AG09319 (cell line): ENCODE measurements at regions not wholly inside any gene's neighbourhood (a gene's known extent, or its start where the extent isn't known, plus 50 kb on each side); places are given as distances from the start of the nearest gene placed in this dataset.
"Not testable (repeated sequence)": the region's sequence is repeated elsewhere in the genome, so short reads cannot be mapped to it uniquely, and the experiment has no call there.

ENCODE experiments used
- DNase-seq: peaks from one replicate; pipeline ENCODE4 v3.0.0-alpha.2; 2010; ENCODE audit warnings: low read depth; ENCODE audit errors: extremely low read depth
- TF ChIP-seq, protein P1 (sequence below): IDR thresholded peaks from 2 replicates; pipeline ENCODE4 v1.5.1; 2011; ENCODE audit warnings: low read depth, mild to moderate bottlenecking, inconsistent platforms, low read length, moderate library complexity

DNA sequence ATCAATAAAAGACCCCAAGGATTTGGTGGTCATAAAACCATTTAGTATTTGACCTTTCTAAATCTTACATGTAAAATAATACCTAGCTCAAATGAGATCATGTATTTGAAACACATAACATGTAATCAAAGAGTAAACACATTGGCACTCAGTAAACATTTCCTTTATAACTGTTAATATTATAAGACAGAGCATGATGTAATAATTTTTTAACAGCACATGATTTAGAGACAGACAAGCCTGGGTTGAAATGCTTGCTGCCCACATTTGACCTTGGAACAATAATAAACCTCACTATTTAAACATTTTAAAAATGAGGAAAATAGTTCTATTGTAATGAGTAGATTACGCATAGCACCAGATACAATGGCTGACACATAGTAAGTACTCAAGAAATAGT is 105.2 kb upstream of the GPR141 start:
- DNase-seq = no peak
- TF ChIP-seq, protein P1, sequence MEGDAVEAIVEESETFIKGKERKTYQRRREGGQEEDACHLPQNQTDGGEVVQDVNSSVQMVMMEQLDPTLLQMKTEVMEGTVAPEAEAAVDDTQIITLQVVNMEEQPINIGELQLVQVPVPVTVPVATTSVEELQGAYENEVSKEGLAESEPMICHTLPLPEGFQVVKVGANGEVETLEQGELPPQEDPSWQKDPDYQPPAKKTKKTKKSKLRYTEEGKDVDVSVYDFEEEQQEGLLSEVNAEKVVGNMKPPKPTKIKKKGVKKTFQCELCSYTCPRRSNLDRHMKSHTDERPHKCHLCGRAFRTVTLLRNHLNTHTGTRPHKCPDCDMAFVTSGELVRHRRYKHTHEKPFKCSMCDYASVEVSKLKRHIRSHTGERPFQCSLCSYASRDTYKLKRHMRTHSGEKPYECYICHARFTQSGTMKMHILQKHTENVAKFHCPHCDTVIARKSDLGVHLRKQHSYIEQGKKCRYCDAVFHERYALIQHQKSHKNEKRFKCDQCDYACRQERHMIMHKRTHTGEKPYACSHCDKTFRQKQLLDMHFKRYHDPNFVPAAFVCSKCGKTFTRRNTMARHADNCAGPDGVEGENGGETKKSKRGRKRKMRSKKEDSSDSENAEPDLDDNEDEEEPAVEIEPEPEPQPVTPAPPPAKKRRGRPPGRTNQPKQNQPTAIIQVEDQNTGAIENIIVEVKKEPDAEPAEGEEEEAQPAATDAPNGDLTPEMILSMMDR = no peak

DNA sequence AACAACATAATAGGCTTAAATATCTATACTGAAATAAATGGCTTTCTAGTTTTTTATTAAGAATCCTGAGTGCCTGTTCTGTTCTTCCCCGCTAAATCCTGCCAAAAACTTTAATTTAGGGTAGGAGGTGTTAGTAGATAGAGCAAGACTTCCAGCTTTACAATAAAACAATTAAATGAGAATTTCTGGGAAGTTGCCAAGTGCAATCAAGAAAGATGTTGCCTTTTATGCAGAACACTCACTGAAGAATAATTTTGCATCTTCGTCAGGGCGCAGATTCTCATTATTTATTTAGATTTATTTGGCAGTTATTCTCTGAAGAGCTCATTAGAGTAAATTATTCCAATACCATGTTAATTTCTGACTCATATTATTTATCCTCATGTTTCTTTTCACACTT is 103.2 kb upstream of the GPR141 start:
- no peak for DNase-seq
- TF ChIP-seq, protein P1 = no peak

DNA sequence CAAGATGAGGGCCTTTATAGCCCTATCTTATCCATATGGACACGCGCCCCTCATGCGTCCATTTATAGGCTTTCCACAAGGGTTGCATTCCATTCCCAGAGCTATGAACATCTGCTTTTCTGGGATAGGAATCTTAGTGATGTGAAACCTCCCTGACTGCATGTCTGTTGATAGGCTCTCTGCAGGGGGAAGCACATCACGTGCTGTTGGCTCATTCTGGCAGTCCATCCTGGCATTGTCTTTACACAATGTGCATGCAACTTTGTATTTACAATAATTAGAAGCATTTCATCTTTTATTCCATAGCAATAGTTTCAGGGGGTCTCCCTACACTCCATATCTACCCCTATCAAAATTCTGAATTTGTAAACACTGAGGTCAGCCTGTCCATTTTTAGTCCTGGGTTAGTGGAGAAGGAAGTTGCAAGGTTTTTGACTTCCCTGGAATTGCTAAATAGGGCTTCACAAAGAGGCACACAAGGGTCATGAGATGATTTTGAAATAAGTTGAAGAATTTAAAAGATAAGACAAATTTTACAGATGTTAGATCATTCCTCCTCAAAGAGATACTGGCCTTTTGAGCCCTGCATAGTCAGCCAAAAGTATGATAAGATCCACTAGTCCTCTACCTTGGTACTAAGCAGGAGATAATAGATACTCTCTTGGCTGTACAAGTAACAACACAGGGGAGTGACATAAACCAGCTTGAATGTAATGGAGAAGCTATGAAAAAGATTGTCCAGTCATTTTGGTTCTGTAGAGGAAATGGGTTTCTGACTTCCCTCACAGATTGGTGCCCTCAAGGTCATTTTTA is 98.7 kb upstream of the GPR141 start:
- not testable (repeated sequence) for DNase-seq

DNA sequence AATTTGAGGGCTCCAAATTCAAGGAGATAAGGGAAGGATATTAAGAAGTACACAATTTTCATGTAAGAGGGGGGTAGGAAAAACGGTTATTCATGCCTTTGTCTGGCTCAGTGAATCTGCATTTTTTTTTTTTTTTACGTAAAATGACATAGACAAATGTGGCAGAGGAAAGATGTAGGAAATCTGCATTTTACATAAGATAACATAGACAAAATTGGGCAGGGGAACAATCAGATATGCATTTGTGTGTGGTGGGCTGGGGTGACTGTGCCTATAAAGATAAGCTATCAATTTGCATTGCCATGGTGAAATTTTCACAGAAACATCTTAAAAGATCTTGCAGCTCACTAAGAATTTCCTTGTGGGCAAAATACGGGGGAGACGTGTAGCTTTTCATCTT is 92.7 kb upstream of the GPR141 start:
- TF ChIP-seq, protein P1 = no peak
- no peak for DNase-seq

DNA sequence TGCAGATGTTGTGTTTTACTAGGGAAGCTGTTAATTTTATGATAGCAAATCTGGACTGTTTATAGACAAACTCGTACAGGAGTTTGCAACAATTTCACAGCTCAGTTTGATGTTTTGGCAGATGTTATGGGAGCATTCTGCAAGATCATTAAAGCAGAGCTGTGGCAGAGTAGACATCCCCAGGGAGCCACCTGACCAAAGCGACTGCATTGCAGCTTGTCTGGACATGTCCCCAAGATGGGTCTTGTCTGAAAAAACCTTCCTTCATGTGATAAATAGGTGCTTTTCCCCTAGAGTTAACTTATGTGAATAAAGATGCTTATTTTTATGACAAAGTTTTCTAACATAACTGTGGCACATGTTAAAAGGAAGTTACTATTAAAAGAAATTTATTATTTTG is 91.2 kb upstream of the GPR141 start:
- no peak for DNase-seq
- TF ChIP-seq, protein P1 = no peak

DNA sequence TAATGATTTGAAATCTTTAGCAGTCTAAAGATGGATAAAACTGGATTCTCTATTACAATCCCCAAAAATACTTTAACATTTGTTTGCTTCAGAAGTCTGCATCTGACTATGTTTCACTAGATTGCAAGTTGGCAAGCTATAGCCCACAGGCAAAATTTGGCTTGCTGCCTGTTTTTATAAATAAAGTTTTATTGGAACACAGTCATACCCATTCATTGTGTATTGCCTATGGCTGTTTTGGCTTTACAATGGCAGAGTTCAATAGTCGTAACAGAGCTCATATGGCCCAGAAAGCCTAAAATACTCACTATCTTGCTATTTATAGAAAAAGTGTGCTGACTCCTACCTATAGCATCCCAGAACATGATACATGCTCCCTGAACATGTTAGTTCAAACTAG is 89.0 kb upstream of the GPR141 start:
- no peak for DNase-seq
- TF ChIP-seq, protein P1 = no peak

DNA sequence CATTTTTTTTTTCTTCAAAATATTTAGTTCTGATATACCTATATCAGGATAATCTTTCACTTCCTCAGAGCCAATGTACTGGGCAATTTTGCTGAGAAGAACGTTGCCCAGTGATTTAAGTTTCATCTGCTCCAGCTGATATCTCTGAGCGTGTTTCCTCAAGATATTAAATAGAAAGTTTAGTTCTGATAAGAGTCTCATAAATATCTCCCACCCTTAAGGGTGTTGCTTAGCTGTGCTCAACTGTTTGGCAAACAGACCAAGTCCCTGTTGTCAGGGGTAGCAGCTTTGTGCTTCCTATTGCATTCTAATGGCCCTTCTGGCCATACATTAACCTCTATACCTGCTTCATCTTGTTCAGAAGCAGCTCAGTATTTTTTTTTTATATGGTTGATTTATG is 84.7 kb upstream of the GPR141 start:
- no peak for DNase-seq

More for the DNA sequence above, 84.7 kb upstream of the GPR141 start:
- TF ChIP-seq, protein P1 = no peak
